ENCODE measurements at regions not wholly inside any gene's neighbourhood (a gene's known extent, or its start where the extent isn't known, plus 50 kb on each side); places are given as distances from the start of the nearest gene placed in this dataset.
A peak's percentile ranks its signal among the peaks of the same experiment; 100 is the strongest.

- ATAC-seq (no peak), DNase-seq (no peak)
- WGBS, 4 donors, result 7 to 41% (median 17%) methylated on average over 2 of the region's 2 CpGs
- Histone ChIP-seq H3K36me3 (no peaks in the 10 kb centered on the region), H3K4me3 (no peak overlapping the region), H3K27ac (no peak overlapping the region), H3K9me3 (peaks cover 0 to 28% (median 4%) of the 10 kb centered on the region in 12 donors), H3K27me3 (peaks cover 0 to 5% (median 0%) of the 10 kb centered on the region in 9 donors), H3K4me1 (no peaks in the 10 kb centered on the region)
- TF ChIP-seq POLR2A (IDR thresholded peaks at IDR 0.05) (no peak), CTCF (IDR thresholded peaks at IDR 0.05) (no peak)
- intact Hi-C loops (cut with DNase I), result no loop called here
Observed at GRCh38 chr1:25161981-25162380, 70.3 kb downstream of the SYF2 start.

GRCh38 chr1:25157846-25158245 is 74.5 kb downstream of the SYF2 start:
- intact Hi-C loops (cut with DNase I), result no loop called here
- Histone ChIP-seq H3K9me3 (peaks cover 0 to 41% (median 5%) of the 10 kb centered on the region in 12 donors), H3K27me3 (peaks cover 0 to 15% (median 0%) of the 10 kb centered on the region in 9 donors), H3K36me3 (no peaks in the 10 kb centered on the region), H3K4me1 (no peaks in the 10 kb centered on the region), H3K27ac (no peak overlapping the region), H3K4me3 (no peak overlapping the region)
- DNase-seq (no peak), ATAC-seq (no peak)
- TF ChIP-seq POLR2A (IDR thresholded peaks at IDR 0.05) (no peak), CTCF (IDR thresholded peaks at IDR 0.05) (no peak)
- 93 to 96% (median 94%) methylated on average over 3 of the region's 3 CpGs for WGBS, 4 donors

GRCh38 chr1:25150985-25151495 is 81.3 kb downstream of the SYF2 start:
- Histone ChIP-seq H3K4me3 (no peak overlapping the region), H3K4me1 (no peaks in the 10 kb centered on the region), H3K9me3 (peaks cover 0 to 17% (median 0%) of the 10 kb centered on the region in 12 donors), H3K36me3 (no peaks in the 10 kb centered on the region), H3K27me3 (peaks cover 0 to 44% (median 19%) of the 10 kb centered on the region in 9 donors), H3K27ac (no peak overlapping the region)
- intact Hi-C loops (cut with DNase I), result no loop called here
- no peak for TF ChIP-seq POLR2A (IDR thresholded peaks at IDR 0.05)
- no peak for TF ChIP-seq CTCF (IDR thresholded peaks at IDR 0.05)
- 88 to 100% (median 96%) methylated on average over 1 of the region's 1 CpG for WGBS, 4 donors
- DNase-seq, result no peak
- ATAC-seq, result no peak

GRCh38 chr1:25148673-25149300 is 83.5 kb downstream of the SYF2 start:
- Histone ChIP-seq H3K4me3 (no peak overlapping the region), H3K9me3 (peaks cover 0 to 3% (median 0%) of the 10 kb centered on the region in 12 donors), H3K27me3 (peaks cover 0 to 43% (median 12%) of the 10 kb centered on the region in 9 donors), H3K4me1 (no peaks in the 10 kb centered on the region), H3K36me3 (no peaks in the 10 kb centered on the region), H3K27ac (no peak overlapping the region)
- DNase-seq (no peak), ATAC-seq (no peak)
- TF ChIP-seq POLR2A (IDR thresholded peaks at IDR 0.05) (no peak), CTCF (IDR thresholded peaks at IDR 0.05) (peak in 9 of 12 donors; percentile 15 to 46 (median 33))
- intact Hi-C loops (cut with DNase I), result no loop called here
- WGBS, 4 donors, result 26 to 50% (median 34%) methylated on average over 2 of the region's 2 CpGs
